Stimulated activated naive CD8-positive, alpha-beta T cell treated with anti-CD3 and anti-CD28 coated beads, Interleukin-15, Interleukin-2, amounts not matched to agents 100 ng/mL and 50 ng/mL, for 24 hours (primary cell): ENCODE measurements at regions not wholly inside any gene's neighbourhood (a gene's known extent, or its start where the extent isn't known, plus 50 kb on each side); places are given as distances from the start of the nearest gene placed in this dataset.
"Not testable (repeated sequence)": the region's sequence is repeated elsewhere in the genome, so short reads cannot be mapped to it uniquely, and the experiment has no call there.

Source experiments
- H3K27ac Mint-ChIP-seq: one replicate; pipeline ENCODE4 v1.8.0; 2021; ENCODE audit warnings: mild to moderate bottlenecking, mixed read lengths
- H3K27me3 Mint-ChIP-seq: one replicate; pipeline ENCODE4 v1.8.0; 2021; ENCODE audit warnings: mixed read lengths
- H3K36me3 Mint-ChIP-seq: one replicate; pipeline ENCODE4 v1.8.0; 2021; ENCODE audit warnings: low read depth, mixed read lengths
- H3K4me1 Mint-ChIP-seq: one replicate; pipeline ENCODE4 v1.8.0; 2021; ENCODE audit warnings: low read depth, mixed read lengths
- H3K4me3 Mint-ChIP-seq: one replicate; pipeline ENCODE4 v1.8.0; 2021; ENCODE audit warnings: mild to moderate bottlenecking, mixed read lengths
- H3K9me3 Mint-ChIP-seq: one replicate; pipeline ENCODE4 v1.8.0; 2021; ENCODE audit warnings: mixed read lengths

DNA sequence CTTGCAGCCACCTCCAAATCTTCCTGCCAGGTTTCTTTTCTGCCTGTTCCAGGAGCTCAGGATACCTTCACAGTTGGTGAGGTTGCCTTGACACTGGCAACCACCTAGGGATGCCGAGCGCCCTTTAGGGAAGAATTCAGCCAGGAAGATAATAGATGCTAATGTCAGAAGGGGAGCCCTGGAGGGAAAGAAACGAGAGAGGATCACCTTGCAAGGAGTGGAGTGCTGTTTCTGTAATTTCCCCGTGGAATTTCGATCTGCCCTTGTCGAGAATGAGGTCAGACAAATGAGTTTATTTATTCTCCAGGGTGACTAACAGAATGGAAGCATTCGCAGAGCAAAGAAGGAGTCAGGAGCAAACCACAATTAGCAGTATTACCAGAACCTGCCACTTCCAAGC lies 315.8 kb upstream of the KAZN start:
- Mint-ChIP-seq H3K36me3 (no peaks in the 10 kb centered on the region), H3K4me3 (no peak overlapping the region), H3K9me3 (no peaks in the 10 kb centered on the region), H3K27ac (no peak overlapping the region), H3K27me3 (no peaks in the 10 kb centered on the region), H3K4me1 (no peaks in the 10 kb centered on the region)

DNA sequence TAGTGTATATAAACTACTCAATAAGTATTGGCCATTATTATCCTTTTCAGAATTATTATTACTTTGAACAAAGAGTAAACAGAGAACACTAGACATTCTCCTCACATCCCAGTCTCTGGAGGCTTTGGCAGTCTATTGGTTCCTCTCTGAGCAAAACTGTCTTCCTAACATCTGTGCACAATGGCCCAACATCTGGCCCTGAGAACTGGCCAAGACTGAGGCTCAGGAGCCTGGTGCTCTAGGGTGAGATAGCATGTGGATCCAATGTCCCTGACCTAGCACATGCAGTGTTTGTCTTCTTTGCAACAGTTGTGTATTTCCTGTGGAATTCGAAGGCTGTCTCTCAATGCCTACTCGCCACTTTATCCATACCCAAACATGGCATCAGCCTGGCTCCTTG lies 313.2 kb upstream of the KAZN start:
- Mint-ChIP-seq H3K36me3 (no peaks in the 10 kb centered on the region), H3K4me3 (no peak overlapping the region), H3K4me1 (no peaks in the 10 kb centered on the region), H3K9me3 (no peaks in the 10 kb centered on the region), H3K27me3 (peaks cover 1% of the 10 kb centered on the region), H3K27ac (no peak overlapping the region)

- not testable (repeated sequence) for H3K27me3 Mint-ChIP-seq, H3K4me1 Mint-ChIP-seq, H3K4me3 Mint-ChIP-seq, H3K9me3 Mint-ChIP-seq, H3K27ac Mint-ChIP-seq, H3K36me3 Mint-ChIP-seq
Measured at GRCh38 chr1:14291182-14291581, 307.3 kb upstream of the KAZN start.

GRCh38 chr1:14292520-14292919 lies 306.0 kb upstream of the KAZN start:
- Mint-ChIP-seq H3K36me3 (no peaks in the 10 kb centered on the region), H3K27me3 (peaks cover 7% of the 10 kb centered on the region), H3K4me1 (no peaks in the 10 kb centered on the region), H3K4me3 (no peak overlapping the region), H3K9me3 (no peaks in the 10 kb centered on the region), H3K27ac (no peak overlapping the region)

- Mint-ChIP-seq H3K27ac (no peak overlapping the region), H3K4me3 (no peak overlapping the region), H3K9me3 (no peaks in the 10 kb centered on the region), H3K4me1 (no peaks in the 10 kb centered on the region), H3K36me3 (no peaks in the 10 kb centered on the region), H3K27me3 (peaks cover 7% of the 10 kb centered on the region)
Measured at GRCh38 chr1:14294006-14294405, 304.5 kb upstream of the KAZN start.

GRCh38 chr1:14294860-14295536 lies 303.5 kb upstream of the KAZN start:
- H3K36me3 Mint-ChIP-seq: no peaks in the 10 kb centered on the region
- no peaks in the 10 kb centered on the region for H3K9me3 Mint-ChIP-seq
- H3K27me3 Mint-ChIP-seq: peaks cover 7% of the 10 kb centered on the region
- H3K4me1 Mint-ChIP-seq: no peaks in the 10 kb centered on the region
- no peak overlapping the region for H3K27ac Mint-ChIP-seq
- no peak overlapping the region for H3K4me3 Mint-ChIP-seq

- no peaks in the 10 kb centered on the region for H3K4me1 Mint-ChIP-seq
- no peak overlapping the region for H3K27ac Mint-ChIP-seq
- H3K9me3 Mint-ChIP-seq: no peaks in the 10 kb centered on the region
- H3K4me3 Mint-ChIP-seq: no peak overlapping the region
- H3K36me3 Mint-ChIP-seq: no peaks in the 10 kb centered on the region
- peaks cover 3% of the 10 kb centered on the region for H3K27me3 Mint-ChIP-seq
Measured at GRCh38 chr1:14296795-14297194, 301.7 kb upstream of the KAZN start.

DNA sequence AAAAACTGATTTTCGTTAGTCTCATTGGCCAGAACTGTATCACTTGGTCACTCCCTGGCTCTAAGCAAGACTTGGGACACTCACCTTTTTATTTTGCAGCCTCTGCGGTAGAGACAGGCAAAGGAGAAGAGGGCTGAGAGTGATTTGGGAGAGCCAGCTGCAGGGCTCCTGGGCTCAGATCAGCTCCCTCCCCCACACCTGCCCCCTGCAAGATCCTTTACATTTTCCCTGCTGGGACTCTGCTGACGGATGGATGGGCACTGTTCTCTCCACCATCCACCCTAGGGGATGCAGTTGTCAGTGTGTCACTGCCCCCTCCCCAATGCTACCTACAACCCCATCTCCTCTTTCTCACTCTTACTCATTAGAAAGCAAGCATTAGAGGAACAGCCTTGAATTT lies 301.1 kb upstream of the KAZN start:
- Mint-ChIP-seq H3K27ac (no peak overlapping the region), H3K36me3 (no peaks in the 10 kb centered on the region), H3K27me3 (peaks cover 3% of the 10 kb centered on the region), H3K9me3 (no peaks in the 10 kb centered on the region), H3K4me1 (no peaks in the 10 kb centered on the region), H3K4me3 (no peak overlapping the region)

- Mint-ChIP-seq H3K4me3 (no peak overlapping the region), H3K27me3 (no peaks in the 10 kb centered on the region), H3K27ac (no peak overlapping the region), H3K36me3 (no peaks in the 10 kb centered on the region), H3K9me3 (no peaks in the 10 kb centered on the region), H3K4me1 (no peaks in the 10 kb centered on the region)
Measured at GRCh38 chr1:14298806-14299205, 299.7 kb upstream of the KAZN start.

DNA sequence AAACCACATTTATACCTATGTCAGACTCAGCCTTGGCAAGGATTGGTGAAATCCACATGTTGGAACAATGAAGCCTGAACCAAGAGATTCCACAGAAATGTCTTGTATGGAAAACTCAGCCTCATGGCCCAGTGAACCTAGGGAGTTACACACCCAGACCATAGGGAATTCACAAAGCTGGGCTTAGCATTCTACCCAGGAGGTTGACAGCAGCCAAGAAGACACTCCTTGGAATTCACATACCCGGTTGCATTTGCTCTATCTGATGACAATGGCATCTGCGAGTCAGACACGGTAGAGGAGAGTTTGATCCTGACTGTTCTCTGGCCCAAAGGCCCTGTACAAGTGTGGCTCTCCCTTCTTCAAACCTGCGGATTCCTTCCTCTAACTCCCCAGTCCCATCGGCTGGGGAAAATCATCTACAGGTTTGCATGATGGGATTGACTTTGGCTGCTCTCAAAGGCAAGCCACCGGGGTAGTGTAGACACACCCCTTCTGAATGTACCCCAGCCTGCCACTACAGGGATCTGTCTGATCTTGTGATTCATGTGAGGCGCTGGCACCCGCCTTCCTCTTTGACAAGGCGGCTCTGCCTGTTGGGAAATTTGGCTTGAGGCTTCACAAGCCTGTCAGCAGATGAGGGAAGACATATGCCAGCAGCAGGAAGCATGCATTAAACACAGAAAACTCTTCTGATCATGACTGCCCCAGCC lies 297.3 kb upstream of the KAZN start:
- Mint-ChIP-seq H3K4me1 (no peaks in the 10 kb centered on the region), H3K4me3 (no peak overlapping the region), H3K9me3 (no peaks in the 10 kb centered on the region), H3K27ac (no peak overlapping the region), H3K27me3 (no peaks in the 10 kb centered on the region), H3K36me3 (no peaks in the 10 kb centered on the region)

GRCh38 chr1:14301704-14302024 lies 296.8 kb upstream of the KAZN start:
- H3K27me3 Mint-ChIP-seq: peaks cover under 1% of the 10 kb centered on the region
- H3K36me3 Mint-ChIP-seq: no peaks in the 10 kb centered on the region
- no peaks in the 10 kb centered on the region for H3K4me1 Mint-ChIP-seq
- H3K27ac Mint-ChIP-seq: no peak overlapping the region
- H3K4me3 Mint-ChIP-seq: no peak overlapping the region
- H3K9me3 Mint-ChIP-seq: no peaks in the 10 kb centered on the region

DNA sequence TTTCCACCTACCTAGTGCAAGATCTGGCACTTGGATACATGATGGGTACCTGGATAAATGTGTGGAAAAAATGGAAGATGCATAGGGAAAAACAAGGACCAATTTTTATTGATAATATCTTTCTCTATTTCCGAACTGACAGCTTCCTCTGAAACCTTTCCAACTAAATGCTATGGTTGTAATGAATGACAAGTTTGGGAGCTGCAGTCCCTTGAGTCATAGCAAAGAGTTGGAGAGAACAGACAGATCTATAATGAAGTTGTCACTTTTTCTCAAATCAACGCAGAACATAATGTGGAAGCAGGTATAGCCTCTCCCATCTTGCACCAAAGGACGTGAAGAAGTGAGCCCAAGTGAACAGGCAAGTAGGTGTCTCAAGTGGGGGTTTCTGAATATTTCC lies 296.5 kb upstream of the KAZN start:
- Mint-ChIP-seq H3K36me3 (no peaks in the 10 kb centered on the region), H3K9me3 (no peaks in the 10 kb centered on the region), H3K27ac (no peak overlapping the region), H3K4me1 (no peaks in the 10 kb centered on the region), H3K27me3 (peaks cover 4% of the 10 kb centered on the region), H3K4me3 (no peak overlapping the region)

- Mint-ChIP-seq H3K27me3 (peaks cover 6% of the 10 kb centered on the region), H3K4me3 (no peak overlapping the region), H3K36me3 (no peaks in the 10 kb centered on the region), H3K4me1 (no peaks in the 10 kb centered on the region), H3K27ac (no peak overlapping the region), H3K9me3 (no peaks in the 10 kb centered on the region)
Measured at GRCh38 chr1:14303011-14303410, 295.5 kb upstream of the KAZN start.

- no peaks in the 10 kb centered on the region for H3K9me3 Mint-ChIP-seq
- no peaks in the 10 kb centered on the region for H3K36me3 Mint-ChIP-seq
- no peaks in the 10 kb centered on the region for H3K4me1 Mint-ChIP-seq
- no peak overlapping the region for H3K4me3 Mint-ChIP-seq
- no peak overlapping the region for H3K27ac Mint-ChIP-seq
- H3K27me3 Mint-ChIP-seq: peaks cover 6% of the 10 kb centered on the region
Measured at GRCh38 chr1:14304381-14304865, 294.1 kb upstream of the KAZN start.

- Mint-ChIP-seq H3K27me3 (peaks cover 6% of the 10 kb centered on the region), H3K4me1 (no peaks in the 10 kb centered on the region), H3K4me3 (no peak overlapping the region), H3K36me3 (no peaks in the 10 kb centered on the region), H3K9me3 (peaks cover 4% of the 10 kb centered on the region), H3K27ac (no peak overlapping the region)
Measured at GRCh38 chr1:14308460-14308859, 290.0 kb upstream of the KAZN start.

DNA sequence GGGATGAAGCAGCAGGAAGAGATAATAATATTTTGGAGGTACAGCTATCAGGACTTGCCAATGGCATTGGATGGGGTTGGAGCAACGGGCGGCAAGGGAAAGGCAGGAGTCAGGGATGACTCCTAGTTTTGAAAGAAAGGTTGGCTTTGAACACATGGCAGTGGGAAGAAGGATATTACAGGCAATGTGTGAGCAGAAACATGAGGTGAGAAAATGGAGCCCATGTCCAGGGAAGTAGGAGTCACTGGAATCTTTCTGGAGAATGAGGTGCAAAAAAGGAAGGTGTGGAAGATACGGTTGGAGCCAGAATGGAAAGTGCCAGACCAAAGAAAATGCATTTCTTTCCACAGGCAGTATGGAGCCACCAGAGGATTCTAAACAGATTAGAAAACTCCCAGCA lies 288.5 kb upstream of the KAZN start:
- Mint-ChIP-seq H3K36me3 (no peaks in the 10 kb centered on the region), H3K27ac (no peak overlapping the region), H3K4me1 (no peaks in the 10 kb centered on the region), H3K9me3 (peaks cover 4% of the 10 kb centered on the region), H3K27me3 (peaks cover 6% of the 10 kb centered on the region), H3K4me3 (no peak overlapping the region)
